ENCODE measurements at regions not wholly inside any gene's neighbourhood (a gene's known extent, or its start where the extent isn't known, plus 50 kb on each side); places are given as distances from the start of the nearest gene placed in this dataset.

GRCh38 chr1:86226204-86226603 is 69.6 kb upstream of the COL24A1 start:
- 83% methylated on average over 1 of the region's 1 CpG; no CpG with 5 or more reads in 1 of the 2 experiments for WGBS, 2 experiments (ENCODE audit: extremely low coverage in 1 of 2, insufficient coverage in 1 of 2, insufficient read length in 1 of 2, insufficient replicate concordance in 2 of 2, low coverage in 1 of 2, low lambda C conversion rate in 2 of 2, missing lambda C conversion rate in 1 of 2)
- CTCF ChIA-PET (ENCODE audit: partially characterized antibody), result interaction anchor here (0.7 to 1.4 kb wide), 2 partner anchors 15 to 1262 kb away, joined by 3 read pairs; no protein-coding TSS in a partner anchor
- H2BK5ac ChIP-seq (ENCODE audit: low read depth, low read length), result no peak overlapping the region
- no peak for TF ChIP-seq NANOG (IDR thresholded peaks at IDR 0.05; ENCODE audit: insufficient read depth, low read depth, low read length, poor library complexity, severe bottlenecking)
- no peak for TF ChIP-seq NRF1 (IDR thresholded peaks at IDR 0.05; ENCODE audit: low read depth, low read length)
- TF ChIP-seq SUZ12 (IDR thresholded peaks at IDR 0.05; ENCODE audit: low read length), result no peak
- TF ChIP-seq RAD21 (IDR thresholded peaks at IDR 0.05 in 1 of 2, conservative IDR thresholded peaks at IDR 0.05 in 1 of 2; ENCODE audit: low read depth in 2 of 2, low read length in 2 of 2), result no peak
- no peak for TF ChIP-seq FOSL1 (IDR thresholded peaks at IDR 0.05; ENCODE audit: insufficient read depth, low read depth, low read length)
- TF ChIP-seq PHF8 (conservative IDR thresholded peaks at IDR 0.05; ENCODE audit: low read depth, low read length), result no peak
- TF ChIP-seq TAF7 (optimal IDR thresholded peaks at IDR 0.05; ENCODE audit: borderline replicate concordance, low read depth, low read length), result no peak
- TF ChIP-seq CTCF (IDR thresholded peaks at IDR 0.05; ENCODE audit: control extremely low read depth in 1 of 3, insufficient read depth in 1 of 3, low read depth in 1 of 3, low read length in 3 of 3), result no peak
- TF ChIP-seq HDAC2 (IDR thresholded peaks at IDR 0.05; ENCODE audit: borderline replicate concordance in 1 of 2, low read depth in 2 of 2, low read length in 2 of 2), result no peak
- no peak for TF ChIP-seq RNF2 (IDR thresholded peaks at IDR 0.05; ENCODE audit: borderline replicate concordance, low read depth, low read length, missing control alignments, poor library complexity, severe bottlenecking)

More at GRCh38 chr1:86226204-86226603, 69.6 kb upstream of the COL24A1 start:
- Histone ChIP-seq H3K79me1 (ENCODE audit: low read depth, low read length) (no peaks in the 10 kb centered on the region), H2BK20ac (ENCODE audit: low read length) (no peak overlapping the region), H2AFZ (ENCODE audit: low read length) (no peak overlapping the region), H3K4me1 (replicated peaks in 1 of 4; ENCODE audit: control insufficient read depth in 3 of 4, insufficient read depth in 4 of 4, low read length in 3 of 4) (no peaks in the 10 kb centered on the region; a peak in 1 of 7 replicates), H3K79me2 (ENCODE audit: control insufficient read depth in 1 of 2, insufficient read depth in 2 of 2, low read length in 2 of 2) (no peaks in the 10 kb centered on the region), H3K18ac (ENCODE audit: extremely low read depth, low read length) (no peak overlapping the region), H3K9ac (replicated peaks in 1 of 4; ENCODE audit: extremely low read depth in 1 of 4, low read depth in 3 of 4, low read length in 3 of 4) (no peak overlapping the region), H3K4me2 (ENCODE audit: insufficient read depth in 1 of 2, low read depth in 2 of 2, low read length in 2 of 2) (no peak overlapping the region), H3K23ac (ENCODE audit: insufficient read length) (no peak overlapping the region), H3K4ac (replicated peaks; ENCODE audit: insufficient read length, low read depth, low read length) (no peak overlapping the region), H4K20me1 (replicated peaks in 1 of 2; ENCODE audit: control insufficient read depth in 1 of 2, insufficient read depth in 2 of 2, low read length in 2 of 2) (no peaks in the 10 kb centered on the region), H3K36me3 (ENCODE audit: control insufficient read depth in 2 of 4, insufficient read depth in 4 of 4, low read length in 3 of 4) (no peaks in the 10 kb centered on the region; a peak in 1 of 8 replicates), H2BK15ac (ENCODE audit: low read length) (no peak overlapping the region), H3K4me3 (ENCODE audit: extremely low read depth in 1 of 4, insufficient read depth in 2 of 4, low read depth in 3 of 4, low read length in 4 of 4) (no peak overlapping the region), H4K5ac (ENCODE audit: insufficient read length, low read depth, low read length) (no peak overlapping the region), H4K91ac (replicated peaks; ENCODE audit: insufficient read length, low read length) (no peak overlapping the region), H2BK12ac (ENCODE audit: low read depth, low read length) (no peak overlapping the region), H2BK120ac (replicated peaks; ENCODE audit: low read depth, low read length) (no peak overlapping the region), H3K27ac (ENCODE audit: low read depth, low read length) (no peak overlapping the region), H3K56ac (replicated peaks; ENCODE audit: insufficient read length, low read depth, low read length) (no peak overlapping the region), H3K14ac (ENCODE audit: insufficient read length) (no peak overlapping the region), H2AK5ac (ENCODE audit: low read depth, low read length) (no peak overlapping the region), H4K8ac (ENCODE audit: extremely low read depth, insufficient read depth, low read length) (no peak overlapping the region), H3K27me3 (replicated peaks in 1 of 4; ENCODE audit: control insufficient read depth in 3 of 4, extremely low read depth in 1 of 4, insufficient read depth in 3 of 4, low read length in 3 of 4) (no peaks in the 10 kb centered on the region), H3K23me2 (ENCODE audit: low read depth, low read length) (no peaks in the 10 kb centered on the region), H3K9me3 (ENCODE audit: insufficient read depth in 2 of 2, low read depth in 1 of 2, low read length in 1 of 2) (no peaks in the 10 kb centered on the region)
- POLR2A ChIA-PET (ENCODE audit: partially characterized antibody), result no interaction called here
- DNase-seq (ENCODE audit: low read depth in 1 of 2, low spot score in 2 of 2) (no peak), FAIRE-seq (no peak)

Measured in H1 (cell line).